WTC11 (cell line): ENCODE measurements at regions not wholly inside any gene's neighbourhood (a gene's known extent, or its start where the extent isn't known, plus 50 kb on each side); places are given as distances from the start of the nearest gene placed in this dataset.

ENCODE experiments used
- ATAC-seq: fragments of 200-7000 bp; cut with Tn5 transposase; 2 replicates; pipeline ENCODE4 v1.10.0; 2021; ENCODE audit warnings: mild to moderate bottlenecking, moderate library complexity
- CTCF ChIA-PET: fragments of 300-600 bp; sonication (Branson Sonifier 250); formaldehyde crosslinking; loops from one replicate; lab custom pipeline; 2021; ENCODE audit warnings: antibody characterized with exemption; lab: Charles Lee
- POLR2A ChIA-PET: fragments of 350-600 bp; sonication (Branson Sonifier 250); formaldehyde crosslinking; loops from one replicate; lab custom pipeline; 2021; ENCODE audit warnings: antibody characterized with exemption; lab: Charles Lee
- DNase-seq: peaks from one replicate; pipeline ENCODE4 v3.0.0; 2021; ENCODE audit warnings: low spot score
- H3K27ac Mint-ChIP-seq: 2 replicates; pipeline ENCODE4 v1.8.0; 2021; ENCODE audit warnings: mixed read lengths
- H3K27me3 Mint-ChIP-seq: 2 replicates; pipeline ENCODE4 v1.8.0; 2021; ENCODE audit warnings: low read depth, mild to moderate bottlenecking, moderate library complexity, mixed read lengths
- H3K36me3 Mint-ChIP-seq: 2 replicates; pipeline ENCODE4 v1.8.0; 2021; ENCODE audit warnings: mixed read lengths
- H3K4me1 Mint-ChIP-seq: 2 replicates; pipeline ENCODE4 v1.8.0; 2022; ENCODE audit warnings: mixed read lengths
- H3K4me3 Mint-ChIP-seq: 2 replicates; pipeline ENCODE4 v1.8.0; 2021; ENCODE audit warnings: mild to moderate bottlenecking, moderate library complexity, mixed read lengths
- H3K9me3 Mint-ChIP-seq: 2 replicates; pipeline ENCODE4 v1.8.0; 2021; ENCODE audit warnings: mixed read lengths
- ATF1 ChIP-seq: sonication (generic); formaldehyde crosslinking; IDR thresholded peaks from 2 replicates; pipeline ENCODE4 v1.8.1; 2023; ENCODE audit warnings: mild to moderate bottlenecking, moderate library complexity, missing genetic modification reagents
- GTF2I ChIP-seq: fragments of 250-450 bp; sonication (Bioruptor Pico); conservative IDR thresholded peaks from 2 replicates; pipeline ENCODE4 v1.4.0; 2021; ENCODE audit warnings: mild to moderate bottlenecking
- JAZF1 ChIP-seq: fragments of 250-450 bp; sonication (Bioruptor Pico); IDR thresholded peaks from 2 replicates; pipeline ENCODE4 v1.9.0; 2021; ENCODE audit warnings: moderate library complexity, mild to moderate bottlenecking, inconsistent platforms
- NFATC4 ChIP-seq: fragments of 250-450 bp; sonication (Bioruptor Pico); IDR thresholded peaks from 2 replicates; pipeline ENCODE4 v1.9.0; 2021; ENCODE audit warnings: mild to moderate bottlenecking
- NR3C1 ChIP-seq: sonication (generic); formaldehyde crosslinking; conservative IDR thresholded peaks from 2 replicates; pipeline ENCODE4 v1.8.1; 2023; ENCODE audit warnings: low read depth, mild to moderate bottlenecking, missing genetic modification reagents
- RELA ChIP-seq: sonication (generic); formaldehyde crosslinking; IDR thresholded peaks from 2 replicates; pipeline ENCODE4 v1.8.1; 2022; ENCODE audit warnings: missing genetic modification reagents, mild to moderate bottlenecking, borderline replicate concordance
- SP1 ChIP-seq: sonication (generic); formaldehyde crosslinking; conservative IDR thresholded peaks from 2 replicates; pipeline ENCODE4 v1.8.1; 2022; ENCODE audit warnings: missing genetic modification reagents
- TP53 ChIP-seq: sonication (generic); formaldehyde crosslinking; IDR thresholded peaks from 2 replicates; pipeline ENCODE4 v1.8.1; 2023; ENCODE audit warnings: mild to moderate bottlenecking, missing genetic modification reagents
- ZBTB21 ChIP-seq: sonication (generic); formaldehyde crosslinking; IDR thresholded peaks from 2 replicates; pipeline ENCODE4 v1.8.1; 2023; ENCODE audit warnings: mild to moderate bottlenecking, missing genetic modification reagents, borderline replicate concordance
- ZNF232 ChIP-seq: sonication (generic); formaldehyde crosslinking; IDR thresholded peaks from 2 replicates; pipeline ENCODE4 v1.8.0; 2022; ENCODE audit warnings: mild to moderate bottlenecking, missing genetic modification reagents
- TF ChIP-seq, protein P1 (sequence below): sonication (generic); formaldehyde crosslinking; IDR thresholded peaks from 2 replicates; pipeline ENCODE4 v1.8.1; 2022; ENCODE audit warnings: low read depth, missing genetic modification reagents, borderline replicate concordance
- TF ChIP-seq, protein P2 (sequence below): sonication (generic); formaldehyde crosslinking; IDR thresholded peaks from 2 replicates; pipeline ENCODE4 v1.8.1; 2022; ENCODE audit warnings: low read depth, mild to moderate bottlenecking, moderate library complexity, missing genetic modification reagents, borderline replicate concordance
- TF ChIP-seq, protein P3 (sequence below): sonication (generic); formaldehyde crosslinking; IDR thresholded peaks from 2 replicates; pipeline ENCODE4 v1.8.0; 2023; ENCODE audit warnings: missing genetic modification reagents
- TF ChIP-seq, protein P4 (sequence below): fragments of 250-450 bp; sonication (Bioruptor Pico); IDR thresholded peaks from 2 replicates; pipeline ENCODE4 v1.9.0; 2021; ENCODE audit warnings: mild to moderate bottlenecking, borderline replicate concordance
- TF ChIP-seq, protein P5 (sequence below): sonication (generic); formaldehyde crosslinking; IDR thresholded peaks from 2 replicates; pipeline ENCODE4 v1.8.1; 2023; ENCODE audit warnings: mild to moderate bottlenecking, missing genetic modification reagents
- TF ChIP-seq, protein P6 (sequence below): fragments of 250-450 bp; sonication (Bioruptor Pico); IDR thresholded peaks from 2 replicates; pipeline ENCODE4 v2.1.2; 2022; ENCODE audit warnings: mild to moderate bottlenecking, moderate library complexity
- TF ChIP-seq, protein P7 (sequence below): fragments of 250-450 bp; sonication (Bioruptor Pico); IDR thresholded peaks from 2 replicates; pipeline ENCODE4 v1.9.0; 2021; ENCODE audit warnings: mild to moderate bottlenecking
- TF ChIP-seq, protein P8 (sequence below): sonication (generic); formaldehyde crosslinking; IDR thresholded peaks from 2 replicates; pipeline ENCODE4 v1.8.0; 2022; ENCODE audit warnings: mild to moderate bottlenecking, missing genetic modification reagents

DNA sequence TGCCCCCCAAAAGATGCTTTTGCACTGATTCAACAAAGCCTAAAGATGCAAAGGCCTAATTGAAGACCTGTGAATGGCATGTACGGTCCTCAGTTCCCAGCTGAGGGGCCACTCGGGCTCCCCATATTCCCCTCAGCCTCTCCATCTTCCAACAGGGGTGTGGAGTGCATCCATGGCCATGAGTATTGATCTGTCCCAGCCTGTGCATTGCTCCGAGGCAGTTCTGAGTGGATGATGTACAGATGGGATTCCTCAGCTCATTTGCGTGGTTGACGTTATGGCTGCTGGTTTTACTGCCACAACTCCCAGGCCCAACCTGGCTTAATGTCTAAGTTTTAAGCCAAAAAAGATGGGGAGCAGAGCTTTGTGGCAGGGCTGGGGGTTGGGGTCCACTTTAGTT is 162.7 kb upstream of the ZNF267 start:
- ChIA-PET CTCF (interaction anchor here (0.6 to 3.7 kb wide), 8 partner anchors 9 to 786 kb away, joined by 3 to 38 read pairs (median 4); partner anchors contain the start of genes ARMC5 and ZNF267), POLR2A (no interaction called here)
- Mint-ChIP-seq H3K36me3 (peaks cover 34% of the 10 kb centered on the region), H3K27me3 (no peaks in the 10 kb centered on the region), H3K4me1 (peaks cover 32% of the 10 kb centered on the region), H3K27ac (no peak overlapping the region), H3K4me3 (no peak overlapping the region), H3K9me3 (no peaks in the 10 kb centered on the region)
- ATAC-seq, result no peak
- no peak for DNase-seq
- TF ChIP-seq NFATC4, result no peak
- TF ChIP-seq, protein P1, sequence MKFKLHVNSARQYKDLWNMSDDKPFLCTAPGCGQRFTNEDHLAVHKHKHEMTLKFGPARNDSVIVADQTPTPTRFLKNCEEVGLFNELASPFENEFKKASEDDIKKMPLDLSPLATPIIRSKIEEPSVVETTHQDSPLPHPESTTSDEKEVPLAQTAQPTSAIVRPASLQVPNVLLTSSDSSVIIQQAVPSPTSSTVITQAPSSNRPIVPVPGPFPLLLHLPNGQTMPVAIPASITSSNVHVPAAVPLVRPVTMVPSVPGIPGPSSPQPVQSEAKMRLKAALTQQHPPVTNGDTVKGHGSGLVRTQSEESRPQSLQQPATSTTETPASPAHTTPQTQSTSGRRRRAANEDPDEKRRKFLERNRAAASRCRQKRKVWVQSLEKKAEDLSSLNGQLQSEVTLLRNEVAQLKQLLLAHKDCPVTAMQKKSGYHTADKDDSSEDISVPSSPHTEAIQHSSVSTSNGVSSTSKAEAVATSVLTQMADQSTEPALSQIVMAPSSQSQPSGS, result no peak
- TF ChIP-seq, protein P2, sequence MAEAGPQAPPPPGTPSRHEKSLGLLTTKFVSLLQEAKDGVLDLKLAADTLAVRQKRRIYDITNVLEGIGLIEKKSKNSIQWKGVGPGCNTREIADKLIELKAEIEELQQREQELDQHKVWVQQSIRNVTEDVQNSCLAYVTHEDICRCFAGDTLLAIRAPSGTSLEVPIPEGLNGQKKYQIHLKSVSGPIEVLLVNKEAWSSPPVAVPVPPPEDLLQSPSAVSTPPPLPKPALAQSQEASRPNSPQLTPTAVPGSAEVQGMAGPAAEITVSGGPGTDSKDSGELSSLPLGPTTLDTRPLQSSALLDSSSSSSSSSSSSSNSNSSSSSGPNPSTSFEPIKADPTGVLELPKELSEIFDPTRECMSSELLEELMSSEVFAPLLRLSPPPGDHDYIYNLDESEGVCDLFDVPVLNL, result no peak
- no peak for TF ChIP-seq GTF2I (CRISPR knock-in tag)
- TF ChIP-seq NR3C1 (CRISPR knock-in tag), result no peak
- no peak for TF ChIP-seq SP1

DNA sequence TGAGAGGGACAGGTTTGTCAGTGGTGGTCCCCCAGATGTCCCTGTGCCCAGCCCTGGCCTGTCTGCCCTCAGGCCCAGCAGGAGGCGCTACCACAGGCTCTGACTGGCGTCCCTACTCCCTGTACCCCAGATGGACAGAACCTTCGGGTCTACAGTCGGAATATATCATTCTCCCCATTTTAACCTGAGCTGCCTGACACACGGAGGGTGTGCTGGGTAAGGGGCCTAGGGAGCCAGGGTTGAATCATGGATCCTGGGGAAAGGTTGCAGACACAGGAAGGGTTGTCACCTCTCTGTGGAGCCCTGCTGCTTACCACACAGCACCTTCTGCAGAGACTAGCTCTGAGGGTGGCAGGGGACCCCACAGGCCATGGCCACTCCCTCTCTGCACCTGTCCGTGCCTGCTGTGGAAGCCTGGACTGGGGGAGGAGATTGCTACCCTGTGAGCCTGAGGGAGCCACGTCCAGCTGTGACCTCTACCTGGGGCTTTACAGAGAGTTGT is 162.2 kb upstream of the ZNF267 start:
- ChIA-PET POLR2A (no interaction called here), CTCF (interaction anchor here (0.6 to 3.7 kb wide), 8 partner anchors 9 to 758 kb away, joined by 3 to 38 read pairs (median 4); partner anchors contain the start of genes ARMC5 and ZNF267)
- ATAC-seq (no peak), DNase-seq (peak; percentile 30)
- peaks cover 32% of the 10 kb centered on the region for H3K4me1 Mint-ChIP-seq
- TF ChIP-seq, protein P3, sequence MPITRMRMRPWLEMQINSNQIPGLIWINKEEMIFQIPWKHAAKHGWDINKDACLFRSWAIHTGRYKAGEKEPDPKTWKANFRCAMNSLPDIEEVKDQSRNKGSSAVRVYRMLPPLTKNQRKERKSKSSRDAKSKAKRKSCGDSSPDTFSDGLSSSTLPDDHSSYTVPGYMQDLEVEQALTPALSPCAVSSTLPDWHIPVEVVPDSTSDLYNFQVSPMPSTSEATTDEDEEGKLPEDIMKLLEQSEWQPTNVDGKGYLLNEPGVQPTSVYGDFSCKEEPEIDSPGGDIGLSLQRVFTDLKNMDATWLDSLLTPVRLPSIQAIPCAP (CRISPR knock-in tag), result no peak
- TF ChIP-seq RELA (CRISPR knock-in tag) (no peak), JAZF1 (CRISPR knock-in tag) (no peak), TP53 (CRISPR knock-in tag) (no peak)
- TF ChIP-seq, protein P4, sequence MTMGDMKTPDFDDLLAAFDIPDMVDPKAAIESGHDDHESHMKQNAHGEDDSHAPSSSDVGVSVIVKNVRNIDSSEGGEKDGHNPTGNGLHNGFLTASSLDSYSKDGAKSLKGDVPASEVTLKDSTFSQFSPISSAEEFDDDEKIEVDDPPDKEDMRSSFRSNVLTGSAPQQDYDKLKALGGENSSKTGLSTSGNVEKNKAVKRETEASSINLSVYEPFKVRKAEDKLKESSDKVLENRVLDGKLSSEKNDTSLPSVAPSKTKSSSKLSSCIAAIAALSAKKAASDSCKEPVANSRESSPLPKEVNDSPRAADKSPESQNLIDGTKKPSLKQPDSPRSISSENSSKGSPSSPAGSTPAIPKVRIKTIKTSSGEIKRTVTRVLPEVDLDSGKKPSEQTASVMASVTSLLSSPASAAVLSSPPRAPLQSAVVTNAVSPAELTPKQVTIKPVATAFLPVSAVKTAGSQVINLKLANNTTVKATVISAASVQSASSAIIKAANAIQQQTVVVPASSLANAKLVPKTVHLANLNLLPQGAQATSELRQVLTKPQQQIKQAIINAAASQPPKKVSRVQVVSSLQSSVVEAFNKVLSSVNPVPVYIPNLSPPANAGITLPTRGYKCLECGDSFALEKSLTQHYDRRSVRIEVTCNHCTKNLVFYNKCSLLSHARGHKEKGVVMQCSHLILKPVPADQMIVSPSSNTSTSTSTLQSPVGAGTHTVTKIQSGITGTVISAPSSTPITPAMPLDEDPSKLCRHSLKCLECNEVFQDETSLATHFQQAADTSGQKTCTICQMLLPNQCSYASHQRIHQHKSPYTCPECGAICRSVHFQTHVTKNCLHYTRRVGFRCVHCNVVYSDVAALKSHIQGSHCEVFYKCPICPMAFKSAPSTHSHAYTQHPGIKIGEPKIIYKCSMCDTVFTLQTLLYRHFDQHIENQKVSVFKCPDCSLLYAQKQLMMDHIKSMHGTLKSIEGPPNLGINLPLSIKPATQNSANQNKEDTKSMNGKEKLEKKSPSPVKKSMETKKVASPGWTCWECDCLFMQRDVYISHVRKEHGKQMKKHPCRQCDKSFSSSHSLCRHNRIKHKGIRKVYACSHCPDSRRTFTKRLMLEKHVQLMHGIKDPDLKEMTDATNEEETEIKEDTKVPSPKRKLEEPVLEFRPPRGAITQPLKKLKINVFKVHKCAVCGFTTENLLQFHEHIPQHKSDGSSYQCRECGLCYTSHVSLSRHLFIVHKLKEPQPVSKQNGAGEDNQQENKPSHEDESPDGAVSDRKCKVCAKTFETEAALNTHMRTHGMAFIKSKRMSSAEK (CRISPR knock-in tag), result no peak
- H3K27me3 Mint-ChIP-seq, result no peaks in the 10 kb centered on the region
- H3K4me3 Mint-ChIP-seq, result no peak overlapping the region
- H3K27ac Mint-ChIP-seq, result no peak overlapping the region
- peaks cover 35% of the 10 kb centered on the region for H3K36me3 Mint-ChIP-seq
- no peaks in the 10 kb centered on the region for H3K9me3 Mint-ChIP-seq

DNA sequence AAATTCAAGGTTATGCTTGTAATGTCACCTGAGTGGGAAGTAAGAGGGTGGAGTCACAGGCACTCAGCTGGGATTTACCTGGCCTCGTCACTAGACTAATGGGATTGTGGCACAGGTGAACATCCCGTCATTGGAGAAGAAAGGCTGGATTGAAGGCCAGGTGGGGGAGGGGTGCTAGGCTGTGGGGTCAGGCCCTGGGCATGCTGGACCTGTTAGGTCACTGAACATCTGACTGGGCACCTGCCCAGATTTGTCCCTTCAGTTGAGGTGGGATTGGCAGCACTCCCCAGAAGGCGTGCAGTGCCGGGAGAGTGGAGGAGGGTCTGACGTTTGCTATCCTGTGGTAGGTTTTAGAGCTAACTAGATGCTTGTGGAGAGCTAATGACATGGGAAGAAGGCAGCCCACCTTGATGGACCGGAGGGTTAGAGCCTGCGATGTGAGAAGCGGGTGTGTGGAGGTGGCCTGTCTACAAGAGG is 161.5 kb upstream of the ZNF267 start:
- Mint-ChIP-seq H3K36me3 (peaks cover 35% of the 10 kb centered on the region), H3K4me1 (peaks cover 32% of the 10 kb centered on the region), H3K27me3 (no peaks in the 10 kb centered on the region), H3K9me3 (no peaks in the 10 kb centered on the region), H3K27ac (no peak overlapping the region), H3K4me3 (peak overlapping the region; percentile 10; the same call in 1 of the 2 replicates)
- no peak for DNase-seq
- ChIA-PET POLR2A (interaction anchor here (1.0 to 1.6 kb wide), 3 partner anchors 224 to 240 kb away, joined by 3 to 7 read pairs (median 4); partner anchors contain the start of gene TGFB1I1), CTCF (interaction anchor here (1.2 to 3.7 kb wide), 4 partner anchors 11 to 253 kb away, joined by 3 to 38 read pairs (median 9); partner anchors contain the start of gene ARMC5)
- ATAC-seq, result no peak
- TF ChIP-seq, protein P5, sequence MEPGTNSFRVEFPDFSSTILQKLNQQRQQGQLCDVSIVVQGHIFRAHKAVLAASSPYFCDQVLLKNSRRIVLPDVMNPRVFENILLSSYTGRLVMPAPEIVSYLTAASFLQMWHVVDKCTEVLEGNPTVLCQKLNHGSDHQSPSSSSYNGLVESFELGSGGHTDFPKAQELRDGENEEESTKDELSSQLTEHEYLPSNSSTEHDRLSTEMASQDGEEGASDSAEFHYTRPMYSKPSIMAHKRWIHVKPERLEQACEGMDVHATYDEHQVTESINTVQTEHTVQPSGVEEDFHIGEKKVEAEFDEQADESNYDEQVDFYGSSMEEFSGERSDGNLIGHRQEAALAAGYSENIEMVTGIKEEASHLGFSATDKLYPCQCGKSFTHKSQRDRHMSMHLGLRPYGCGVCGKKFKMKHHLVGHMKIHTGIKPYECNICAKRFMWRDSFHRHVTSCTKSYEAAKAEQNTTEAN (CRISPR knock-in tag), result no peak
- TF ChIP-seq ZNF232 (CRISPR knock-in tag) (no peak), ZBTB21 (CRISPR knock-in tag) (no peak), ATF1 (no peak)
- TF ChIP-seq, protein P6, sequence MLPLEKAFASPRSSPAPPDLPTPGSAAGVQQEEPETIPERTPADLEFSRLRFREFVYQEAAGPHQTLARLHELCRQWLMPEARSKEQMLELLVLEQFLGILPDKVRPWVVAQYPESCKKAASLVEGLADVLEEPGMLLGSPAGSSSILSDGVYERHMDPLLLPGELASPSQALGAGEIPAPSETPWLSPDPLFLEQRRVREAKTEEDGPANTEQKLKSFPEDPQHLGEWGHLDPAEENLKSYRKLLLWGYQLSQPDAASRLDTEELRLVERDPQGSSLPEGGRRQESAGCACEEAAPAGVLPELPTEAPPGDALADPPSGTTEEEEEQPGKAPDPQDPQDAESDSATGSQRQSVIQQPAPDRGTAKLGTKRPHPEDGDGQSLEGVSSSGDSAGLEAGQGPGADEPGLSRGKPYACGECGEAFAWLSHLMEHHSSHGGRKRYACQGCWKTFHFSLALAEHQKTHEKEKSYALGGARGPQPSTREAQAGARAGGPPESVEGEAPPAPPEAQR (CRISPR knock-in tag), result no peak
- TF ChIP-seq, protein P7, sequence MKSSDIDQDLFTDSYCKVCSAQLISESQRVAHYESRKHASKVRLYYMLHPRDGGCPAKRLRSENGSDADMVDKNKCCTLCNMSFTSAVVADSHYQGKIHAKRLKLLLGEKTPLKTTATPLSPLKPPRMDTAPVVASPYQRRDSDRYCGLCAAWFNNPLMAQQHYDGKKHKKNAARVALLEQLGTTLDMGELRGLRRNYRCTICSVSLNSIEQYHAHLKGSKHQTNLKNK (CRISPR knock-in tag), result no peak
- TF ChIP-seq, protein P8, sequence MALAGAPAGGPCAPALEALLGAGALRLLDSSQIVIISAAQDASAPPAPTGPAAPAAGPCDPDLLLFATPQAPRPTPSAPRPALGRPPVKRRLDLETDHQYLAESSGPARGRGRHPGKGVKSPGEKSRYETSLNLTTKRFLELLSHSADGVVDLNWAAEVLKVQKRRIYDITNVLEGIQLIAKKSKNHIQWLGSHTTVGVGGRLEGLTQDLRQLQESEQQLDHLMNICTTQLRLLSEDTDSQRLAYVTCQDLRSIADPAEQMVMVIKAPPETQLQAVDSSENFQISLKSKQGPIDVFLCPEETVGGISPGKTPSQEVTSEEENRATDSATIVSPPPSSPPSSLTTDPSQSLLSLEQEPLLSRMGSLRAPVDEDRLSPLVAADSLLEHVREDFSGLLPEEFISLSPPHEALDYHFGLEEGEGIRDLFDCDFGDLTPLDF (CRISPR knock-in tag), result no peak
